GM12891 (cell line): ENCODE measurements at regions not wholly inside any gene's neighbourhood (a gene's known extent, or its start where the extent isn't known, plus 50 kb on each side); places are given as distances from the start of the nearest gene placed in this dataset.

Source experiments
- PAX5 ChIP-seq: IDR thresholded peaks from 2 replicates; pipeline ENCODE4 v1.6.1; 2011; ENCODE audit warnings: low read length, moderate library complexity, mild to moderate bottlenecking; ENCODE audit not compliant: insufficient read depth, severe bottlenecking
- POLR2A ChIP-seq: IDR thresholded peaks from 2 replicates; pipeline ENCODE4 v1.6.1; 2011; ENCODE audit warnings: low read depth, low read length, control low read depth
- SPI1 ChIP-seq: IDR thresholded peaks from 2 replicates; pipeline ENCODE4 v1.6.1; 2011; ENCODE audit warnings: low read depth, low read length, control low read depth
- TAF1 ChIP-seq: IDR thresholded peaks from 2 replicates; pipeline ENCODE4 v1.6.1; 2011; ENCODE audit warnings: low read depth, low read length, control low read depth

GRCh38 chr6:106820412-106820852 is 154.1 kb downstream of the CD24 start:
- TF ChIP-seq POLR2A (no peak), TAF1 (no peak), PAX5 (no peak), SPI1 (no peak)
